Hypothalamus (tissue), 51 donors: ENCODE measurements at regions not wholly inside any gene's neighbourhood (a gene's known extent, or its start where the extent isn't known, plus 50 kb on each side); places are given as distances from the start of the nearest gene placed in this dataset.
"Not testable (repeated sequence)": the region's sequence is repeated elsewhere in the genome, so short reads cannot be mapped to it uniquely, and the experiment has no call there.

Experiments used
- DNase-seq, 51 donors: peaks; one replicate each; lab custom pipeline; 2025; lab: John Stamatoyannopoulos, UW

DNA sequence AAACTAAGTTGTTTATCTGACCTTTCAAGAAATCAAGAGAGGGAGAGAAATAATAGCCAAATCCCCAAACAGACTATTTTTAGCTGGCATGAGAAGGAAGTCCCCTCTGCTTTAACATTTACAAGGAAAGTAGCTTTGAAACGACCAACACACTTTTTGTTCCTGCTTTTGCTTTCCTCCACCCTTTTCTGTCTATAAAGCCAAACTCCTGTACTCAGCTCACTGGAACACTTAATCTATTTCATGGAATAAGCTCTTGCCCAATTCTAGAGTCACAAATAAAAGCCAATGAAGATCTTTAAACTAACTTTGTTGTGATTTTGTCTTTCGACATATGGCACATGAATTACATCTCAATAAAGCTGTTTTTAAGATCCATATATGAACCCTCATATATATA lies 86.8 kb upstream of the CCDC71L start:
- DNase-seq: no peak

DNA sequence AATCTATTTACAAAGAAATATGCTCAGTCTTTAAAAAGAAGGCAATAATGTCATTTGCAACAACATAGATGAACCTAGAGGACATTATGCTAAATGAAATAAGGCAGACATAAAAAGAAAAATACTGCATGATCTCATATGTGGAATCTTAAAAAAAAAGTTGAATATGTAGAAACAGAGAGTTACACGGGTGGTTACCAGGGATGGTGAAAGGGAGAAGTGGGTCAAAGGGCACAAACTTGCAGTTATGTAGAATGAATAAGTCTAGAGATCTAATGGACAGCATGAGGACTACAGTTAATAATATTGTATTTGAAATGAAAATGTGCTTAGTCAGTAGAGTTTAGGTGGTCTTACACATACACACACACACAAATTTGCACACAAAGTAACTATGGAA lies 88.2 kb upstream of the CCDC71L start:
- no peak for DNase-seq

DNA sequence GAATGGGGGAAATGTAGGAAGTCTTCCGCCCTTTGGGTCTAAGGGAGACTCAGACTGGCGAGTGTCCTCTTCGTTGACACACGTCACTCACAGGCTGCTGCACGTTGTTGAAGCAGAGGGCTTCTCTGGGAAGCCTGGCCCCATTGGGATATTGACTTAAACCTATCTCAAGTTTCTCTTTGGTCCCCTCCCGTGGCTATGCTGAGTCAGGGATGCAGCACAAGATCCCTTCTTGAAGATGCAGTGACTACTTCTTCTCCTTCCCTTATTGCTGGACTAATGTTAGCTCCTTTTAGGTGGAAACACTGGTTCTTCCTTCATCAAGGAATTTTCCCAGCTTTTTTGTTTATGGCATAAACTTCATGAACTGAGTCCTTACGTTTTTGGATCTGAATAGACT lies 89.8 kb upstream of the CCDC71L start:
- no peak for DNase-seq

DNA sequence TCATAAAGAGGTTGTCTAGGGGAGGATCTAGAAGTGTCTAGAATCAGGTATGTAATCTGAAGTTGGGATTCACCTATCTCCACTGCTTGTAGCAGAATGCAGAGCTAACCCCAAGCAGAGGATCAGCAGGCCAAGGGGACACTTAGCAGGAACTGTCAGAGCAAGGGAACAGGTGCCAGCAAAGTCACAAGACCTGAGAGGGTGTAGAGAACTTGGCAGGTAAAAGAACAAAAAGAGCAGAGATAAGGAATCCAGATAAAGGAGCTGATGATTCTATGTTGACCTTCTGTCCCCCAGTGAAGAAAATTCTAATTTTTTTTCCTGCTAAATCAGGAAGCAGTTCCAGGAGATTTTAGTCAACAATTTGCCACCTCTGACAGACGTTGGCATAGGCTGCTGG lies 91.4 kb upstream of the CCDC71L start:
- no peak for DNase-seq

DNA sequence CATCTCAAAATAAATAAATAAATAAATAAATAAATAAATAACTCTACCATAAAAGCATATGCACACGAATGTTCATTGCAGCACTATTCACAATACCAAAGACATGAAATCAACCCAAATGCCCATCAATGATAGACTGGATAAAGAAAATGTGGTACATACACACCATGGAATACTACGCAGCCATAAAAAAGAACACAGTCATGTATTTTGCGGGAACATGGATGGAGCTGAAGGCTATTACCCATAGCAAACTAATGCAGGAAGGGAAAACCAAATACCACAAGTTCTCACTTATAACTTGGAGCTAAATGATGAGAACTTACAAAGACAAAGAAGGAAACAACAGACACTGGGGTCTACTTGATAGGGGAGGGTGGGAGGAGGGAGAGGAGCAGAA lies 94.1 kb upstream of the CCDC71L start:
- not testable (repeated sequence) for DNase-seq

DNA sequence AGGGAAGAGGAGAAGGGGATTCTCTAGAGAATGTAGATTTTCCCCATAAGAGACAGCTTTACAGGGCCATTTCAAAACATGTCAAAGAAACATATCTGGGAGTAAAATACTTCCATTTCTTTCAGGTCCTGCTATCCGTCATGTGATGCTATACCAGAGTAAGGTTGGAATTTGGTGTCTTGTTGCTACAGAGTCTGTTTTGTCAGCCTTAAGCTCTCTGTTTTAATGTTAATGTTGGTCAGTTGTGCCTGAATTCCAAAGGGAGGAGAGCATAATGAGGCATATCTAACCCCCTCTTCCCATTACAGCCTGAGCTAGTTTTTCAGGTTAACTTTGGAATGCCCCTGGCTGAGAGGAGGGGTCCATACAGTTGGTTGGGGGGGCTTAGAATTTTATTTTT lies 94.7 kb upstream of the CCDC71L start:
- DNase-seq: no peak

DNA sequence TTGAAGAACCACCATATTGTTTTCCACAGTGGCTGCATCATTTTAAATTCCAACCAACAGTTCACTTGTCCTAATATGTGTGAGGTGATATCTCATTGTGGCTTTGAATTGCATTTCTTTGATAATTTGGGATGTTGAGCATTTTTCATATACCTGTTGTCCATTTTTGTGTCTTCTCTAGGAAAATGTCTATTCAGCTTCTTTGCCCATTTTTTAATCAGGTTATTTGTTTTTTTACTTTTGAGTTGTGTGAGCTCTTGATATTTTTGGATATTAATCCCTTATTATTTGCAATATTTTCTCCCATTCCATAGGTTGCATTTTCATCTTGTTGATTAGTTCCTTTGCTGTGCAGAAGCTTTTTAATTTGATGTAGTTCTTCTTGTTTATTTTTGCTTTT lies 95.1 kb upstream of the CCDC71L start:
- DNase-seq: no peak

DNA sequence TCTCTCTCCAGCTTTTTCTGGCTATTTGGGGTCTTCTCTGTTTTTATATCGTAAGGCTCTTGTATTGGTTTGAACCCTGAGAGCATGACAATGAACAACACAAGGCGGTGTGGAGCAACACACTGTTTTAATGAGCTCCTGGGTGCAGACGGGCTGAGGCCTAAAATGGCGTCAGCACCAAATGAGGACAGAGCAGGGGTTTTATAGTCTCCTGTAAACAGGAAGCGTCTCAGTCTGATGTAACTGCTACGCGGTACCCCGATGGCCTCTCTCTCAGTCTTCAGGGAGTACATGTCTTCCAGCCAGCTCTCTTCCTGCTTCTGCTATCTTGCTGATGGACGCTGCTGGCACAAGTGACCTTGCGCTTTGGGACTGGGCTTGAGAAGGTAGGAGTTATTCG lies 95.9 kb upstream of the CCDC71L start:
- no peak for DNase-seq

DNA sequence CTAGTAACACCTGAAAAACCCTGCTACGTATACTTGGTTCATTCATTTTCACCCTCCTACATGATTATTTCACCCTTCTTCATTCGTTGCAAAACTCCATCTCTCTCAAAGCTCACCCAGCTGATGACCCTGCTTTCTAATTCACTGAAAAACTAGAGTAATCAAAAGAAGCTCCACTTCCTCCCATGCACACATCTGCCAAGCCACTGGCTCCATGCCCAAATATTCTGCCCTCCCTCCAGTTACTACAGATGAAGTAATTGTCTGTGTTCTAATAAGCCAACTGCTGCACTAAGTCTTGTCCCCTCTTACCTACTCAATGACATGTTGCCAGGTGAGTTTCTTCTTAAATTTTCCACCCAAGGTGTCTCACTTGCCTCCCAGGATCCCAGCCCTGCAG lies 96.9 kb upstream of the CCDC71L start:
- DNase-seq: no peak

DNA sequence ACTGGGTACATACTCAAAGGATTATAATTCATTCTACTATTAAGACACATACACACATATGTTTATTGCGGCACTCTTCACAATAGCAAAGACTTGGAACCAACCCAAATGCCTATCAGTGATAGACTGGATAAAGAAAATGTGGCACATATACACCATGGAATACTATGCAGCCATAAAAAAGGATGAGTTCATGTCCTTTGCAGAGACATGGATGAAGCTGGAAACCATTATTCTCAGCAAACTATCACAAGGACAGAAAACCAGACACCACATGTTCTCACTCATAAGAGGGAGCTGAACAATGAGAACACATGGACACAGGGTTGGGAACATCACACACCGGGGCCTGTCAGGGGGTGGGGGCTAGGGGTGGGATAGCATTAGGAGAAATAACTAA lies 101.9 kb upstream of the CCDC71L start:
- not testable (repeated sequence) for DNase-seq

DNA sequence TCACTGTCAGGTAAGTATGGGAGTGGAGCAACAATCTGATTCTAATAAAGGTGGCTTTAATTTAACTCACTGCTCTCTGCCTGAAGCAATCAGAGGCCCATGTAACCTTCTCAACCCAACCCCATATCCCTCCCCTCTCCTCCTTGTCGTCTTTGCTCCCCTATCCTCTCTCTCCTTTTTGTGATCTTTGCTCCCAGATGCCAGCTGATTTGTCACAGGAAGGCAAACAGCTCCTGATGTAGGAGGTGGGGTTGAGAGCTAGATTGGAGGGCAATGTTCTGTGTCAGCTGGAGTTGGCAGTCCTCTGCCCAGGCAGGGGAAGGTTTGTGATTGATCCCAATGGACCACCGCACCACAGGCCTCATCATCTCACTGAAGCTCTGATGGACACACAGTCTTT lies 101.4 kb upstream of the PIK3CG start:
- no peak for DNase-seq

DNA sequence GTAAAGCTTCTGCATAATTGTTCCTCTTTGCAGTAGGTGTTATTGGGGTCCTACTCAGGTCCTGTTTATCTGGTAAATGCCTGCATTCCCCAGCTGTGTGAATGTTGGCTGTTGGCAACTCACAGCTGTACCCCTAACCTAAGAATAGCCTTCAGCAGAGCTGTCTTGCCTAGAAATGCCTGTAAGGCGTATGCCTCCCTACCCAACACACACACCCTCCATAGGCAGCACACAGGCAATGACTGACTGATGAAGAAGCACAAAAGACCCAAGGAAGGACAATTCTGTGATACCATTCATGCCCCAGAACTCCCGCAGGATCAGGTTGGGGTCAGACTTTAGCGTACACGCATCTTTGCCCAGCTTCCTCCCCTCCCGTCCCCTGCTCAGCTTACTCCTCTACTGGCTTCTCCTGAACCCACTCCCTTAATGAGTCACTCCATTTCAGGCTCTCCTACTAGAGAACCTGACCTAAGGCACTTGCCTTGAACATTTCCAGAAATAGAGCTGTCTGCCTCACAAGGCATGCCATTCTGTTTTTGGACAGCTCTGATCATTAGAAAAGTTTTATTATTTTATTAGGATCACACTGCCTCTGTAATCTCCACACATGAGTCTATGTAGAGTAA lies 99.2 kb upstream of the PIK3CG start:
- DNase-seq: no peak

DNA sequence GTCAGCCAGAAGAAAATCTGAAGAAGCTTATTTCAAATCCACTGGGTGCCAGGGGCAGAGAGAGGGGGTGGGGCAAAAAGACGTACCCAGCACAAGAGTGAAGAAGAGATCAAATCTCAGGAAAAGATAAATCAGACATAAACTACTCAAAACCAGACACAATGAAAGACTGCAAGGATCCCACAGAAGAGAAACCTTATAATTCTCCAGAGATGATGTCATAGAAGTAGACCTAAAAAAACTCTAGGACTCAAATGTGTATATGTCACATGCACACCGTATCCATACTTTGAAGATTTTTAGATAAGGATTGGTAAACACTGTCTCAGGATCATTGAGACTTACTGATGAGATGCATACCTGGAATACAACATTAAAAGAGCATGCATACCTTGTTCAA lies 98.5 kb upstream of the PIK3CG start:
- DNase-seq: no peak

DNA sequence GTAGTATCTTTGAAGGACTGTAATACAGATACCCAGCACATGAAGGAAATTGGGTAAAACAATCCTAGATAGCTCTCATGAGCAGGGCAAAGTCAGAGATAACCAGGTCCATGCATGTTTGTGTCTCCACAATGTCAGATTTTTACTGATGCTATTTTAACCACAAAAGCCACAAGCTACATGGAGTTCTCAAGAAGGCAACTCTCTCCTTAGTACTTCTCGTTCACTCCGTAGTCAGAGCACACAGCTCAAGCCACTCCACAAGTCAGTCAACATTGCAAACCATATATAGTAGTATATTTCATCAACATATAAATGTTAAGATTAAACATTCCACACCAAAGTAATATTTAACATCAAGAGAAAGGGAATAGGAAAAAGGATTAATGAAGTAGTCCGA lies 98.0 kb upstream of the PIK3CG start:
- no peak for DNase-seq

DNA sequence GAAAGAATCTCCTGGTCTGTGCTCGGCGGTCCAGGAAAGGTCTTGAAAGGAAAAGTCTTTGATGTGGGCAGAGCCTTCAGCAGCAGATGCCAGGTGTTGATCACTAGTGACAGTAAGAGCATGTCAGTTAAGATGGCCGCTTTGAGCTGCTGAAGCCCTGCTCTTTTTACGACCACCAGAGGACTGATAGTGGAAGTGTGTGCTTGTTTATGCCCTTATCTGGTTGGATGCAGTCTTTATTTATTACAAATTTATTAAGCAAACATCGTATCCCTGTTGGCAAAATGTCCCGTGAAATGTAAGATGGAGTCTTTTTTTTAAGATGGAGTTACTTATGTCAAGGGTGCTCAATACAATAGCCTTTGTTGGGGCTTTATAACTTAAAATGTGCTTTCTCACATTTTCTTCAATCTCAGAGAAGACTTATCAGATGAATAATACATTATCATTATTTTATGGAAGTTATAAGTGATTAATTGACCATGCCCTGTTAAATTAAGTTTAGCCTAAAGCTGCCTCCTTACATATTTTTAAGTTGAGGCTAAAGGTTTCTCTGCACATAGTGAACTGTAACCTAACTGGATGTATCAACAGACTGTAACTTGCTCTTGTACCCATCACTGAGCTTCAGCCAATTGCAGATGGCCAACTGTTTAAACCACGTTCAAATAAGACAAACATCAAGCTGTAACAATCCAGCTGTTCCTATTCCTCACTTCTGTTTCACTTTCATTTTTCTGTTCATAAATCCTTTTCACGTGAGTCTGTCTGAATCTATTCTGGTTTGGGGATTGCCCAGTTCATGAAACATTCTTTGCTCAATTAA lies 97.4 kb upstream of the PIK3CG start:
- no peak for DNase-seq

DNA sequence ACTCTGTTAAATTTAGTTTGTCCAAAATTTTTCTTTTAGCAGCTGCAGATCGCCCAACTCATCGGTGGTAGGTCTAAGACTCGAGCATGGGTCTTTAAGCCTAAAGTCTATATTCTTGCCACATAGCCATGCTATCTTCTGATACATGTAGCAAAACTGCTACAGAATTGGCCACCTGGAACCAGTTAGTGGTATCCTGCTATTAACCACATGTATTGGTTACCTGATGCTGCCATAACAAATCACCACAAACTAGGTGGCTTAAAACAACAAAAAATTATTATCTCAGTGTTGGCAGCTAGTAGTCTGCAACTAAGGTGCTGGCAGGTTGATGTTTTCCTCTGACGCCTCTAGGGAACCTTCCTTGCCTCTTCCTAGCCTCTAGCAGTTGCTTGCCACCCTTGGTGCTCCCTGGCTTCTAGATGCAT lies 96.7 kb upstream of the PIK3CG start:
- no peak for DNase-seq

DNA sequence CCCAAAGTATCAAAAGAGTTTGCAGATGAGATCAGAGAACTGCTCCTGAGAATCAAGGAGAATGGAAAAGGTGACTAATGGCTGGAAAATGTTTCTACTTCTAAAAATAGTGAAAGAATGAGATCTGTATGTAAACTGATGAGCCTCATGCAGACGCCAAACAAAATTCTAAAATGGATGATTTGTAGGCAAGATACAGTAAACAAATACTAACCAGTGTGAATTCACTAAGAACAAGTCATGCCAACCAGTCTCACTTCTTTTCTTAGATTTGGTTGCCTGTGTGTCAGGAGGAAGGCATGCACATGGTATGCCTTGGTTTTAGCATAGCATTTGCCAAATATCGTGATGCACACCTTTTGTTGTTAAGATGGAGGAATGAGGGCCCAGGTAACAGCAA lies 94.9 kb upstream of the PIK3CG start:
- no peak for DNase-seq

DNA sequence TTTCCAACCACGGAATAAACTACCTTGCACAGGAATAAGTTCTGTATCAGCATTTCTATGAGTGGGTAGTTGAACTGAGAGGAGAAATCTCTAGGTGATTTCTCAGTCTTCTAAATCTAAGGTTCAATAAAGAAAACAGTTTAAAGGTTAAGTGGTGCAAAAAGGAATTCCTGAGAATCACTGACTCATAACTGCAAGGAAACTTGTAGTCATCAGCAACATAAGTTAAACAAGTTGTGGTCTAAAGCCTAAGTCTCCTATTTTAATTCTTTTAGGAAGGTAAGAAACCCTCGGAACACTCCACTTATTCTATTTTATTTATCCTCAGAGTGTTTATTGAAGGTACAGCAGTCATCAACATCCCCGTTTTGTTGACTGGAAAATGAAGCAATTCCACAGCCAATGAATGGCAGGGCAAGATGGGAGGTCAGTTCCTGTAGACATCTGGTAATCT lies 92.4 kb upstream of the PIK3CG start:
- DNase-seq: no peak

DNA sequence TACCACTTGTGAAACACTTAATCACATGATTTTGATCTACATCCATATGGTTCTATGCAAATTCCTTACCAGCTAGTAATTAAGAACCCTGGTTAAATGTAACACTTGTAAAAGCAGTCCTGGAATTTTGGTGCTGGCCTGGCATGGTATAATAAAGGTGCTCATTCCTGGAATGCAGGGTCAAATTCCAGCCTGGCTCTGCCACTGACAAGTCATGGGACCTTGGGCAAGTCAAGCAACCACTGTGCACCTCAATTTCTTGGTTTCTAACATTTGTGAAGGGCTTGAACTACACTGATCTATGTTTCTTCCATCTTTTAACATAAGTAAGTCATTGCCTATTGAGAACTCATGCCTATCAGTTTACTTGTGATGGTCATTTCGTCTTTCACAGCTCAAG lies 91.9 kb upstream of the PIK3CG start:
- no peak for DNase-seq

DNA sequence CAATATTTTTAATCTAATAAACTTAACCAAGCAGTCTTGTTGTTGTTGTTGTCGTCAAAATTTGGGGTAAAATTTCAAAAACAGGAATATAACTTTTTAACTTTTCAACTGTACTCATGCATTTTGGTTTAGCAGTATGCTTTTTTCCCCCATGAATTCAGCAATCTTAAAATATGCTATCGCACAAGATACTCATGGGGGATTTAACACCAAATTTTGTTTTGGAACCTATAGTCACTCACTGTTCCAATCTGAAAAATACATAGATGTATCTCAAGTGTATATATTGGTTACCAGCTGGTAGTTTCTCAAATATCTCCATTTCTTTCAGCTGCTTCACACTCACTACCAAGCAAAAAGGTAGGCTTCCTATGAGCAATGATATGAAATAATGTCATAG lies 91.4 kb upstream of the PIK3CG start:
- no peak for DNase-seq

DNA sequence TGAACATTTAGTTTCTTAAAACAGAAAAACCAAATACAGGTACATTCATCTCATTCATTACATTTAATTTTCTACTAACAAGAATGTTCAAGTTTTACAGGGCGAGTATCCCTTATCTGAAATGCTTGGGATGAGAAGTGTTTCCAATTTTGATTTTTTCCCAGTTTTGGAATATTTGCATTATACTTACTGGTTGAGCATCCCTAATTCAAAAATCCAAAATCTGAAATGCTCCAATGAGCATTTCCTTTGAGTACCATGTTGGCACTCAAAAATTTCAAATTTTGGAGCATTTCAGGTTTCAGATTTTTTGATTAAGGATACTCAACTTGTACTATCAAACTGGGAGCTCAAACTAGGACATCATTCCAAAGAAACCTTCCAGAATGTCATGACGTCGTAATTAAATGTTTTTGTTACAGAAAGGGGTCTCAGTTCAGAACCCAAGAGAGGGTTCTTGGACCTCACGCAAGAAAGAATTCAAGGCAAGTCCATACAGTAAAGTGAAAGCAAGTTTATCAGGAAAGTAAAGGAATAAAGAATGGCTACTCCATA lies 90.8 kb upstream of the PIK3CG start:
- DNase-seq: no peak
